ENCODE measurements at regions not wholly inside any gene's neighbourhood (a gene's known extent, or its start where the extent isn't known, plus 50 kb on each side); places are given as distances from the start of the nearest gene placed in this dataset.

- no peaks in the 10 kb centered on the region for H3K9me3 ChIP-seq (ENCODE audit: control insufficient read depth, insufficient read depth, low read depth, low read length)
- POLR2A ChIA-PET = no interaction called here
- H3K4me1 ChIP-seq (ENCODE audit: control insufficient read depth, insufficient read depth, low read length) = peaks cover 2% of the 10 kb centered on the region
- no peak for TF ChIP-seq ZNF223 (tag by site-specific recombination; IDR thresholded peaks at IDR 0.05)
- no peak overlapping the region for H3K4me3 ChIP-seq (ENCODE audit: low read depth, low read length)
- no peak overlapping the region for H3K27ac ChIP-seq (ENCODE audit: extremely low read depth, low read depth, low read length)
- CTCF ChIA-PET = no interaction called here
- H3K36me3 ChIP-seq (ENCODE audit: control insufficient read depth in 2 of 2, insufficient read depth in 1 of 2, low read length in 2 of 2) = no peaks in the 10 kb centered on the region
Observed at GRCh38 chr3:159237226-159237625, 435.4 kb downstream of the MFSD1 start.

- no peaks in the 10 kb centered on the region for H3K36me3 ChIP-seq (ENCODE audit: control insufficient read depth in 2 of 2, insufficient read depth in 1 of 2, low read length in 2 of 2)
- no peak overlapping the region for H3K4me3 ChIP-seq (ENCODE audit: low read depth, low read length)
- ChIA-PET CTCF (interaction anchor here (0.6 kb wide), 1 partner anchor 14 kb away, joined by 4 read pairs; no protein-coding TSS in a partner anchor), POLR2A (no interaction called here)
- H3K4me1 ChIP-seq (ENCODE audit: control insufficient read depth, insufficient read depth, low read length) = peaks cover 2% of the 10 kb centered on the region
- no peak overlapping the region for H3K27ac ChIP-seq (ENCODE audit: extremely low read depth, low read depth, low read length)
- H3K9me3 ChIP-seq (ENCODE audit: control insufficient read depth, insufficient read depth, low read depth, low read length) = no peaks in the 10 kb centered on the region
- TF ChIP-seq ZNF610 (tag by site-specific recombination; IDR thresholded peaks at IDR 0.05; ENCODE audit: borderline replicate concordance) = no peak
Observed at GRCh38 chr3:159238646-159239045, 436.8 kb downstream of the MFSD1 start.

GRCh38 chr3:159239059-159239458 lies 437.2 kb downstream of the MFSD1 start:
- CTCF ChIA-PET = interaction anchor here (0.6 kb wide), 1 partner anchor 15 kb away, joined by 4 read pairs; no protein-coding TSS in a partner anchor
- no peak for TF ChIP-seq ZNF248 (tag by site-specific recombination; IDR thresholded peaks at IDR 0.05)
- no peak for TF ChIP-seq ZNF302 (tag by site-specific recombination; IDR thresholded peaks at IDR 0.05; ENCODE audit: low read depth)
- no peak for TF ChIP-seq ZNF792 (tag by site-specific recombination; IDR thresholded peaks at IDR 0.05)
- no peak for TF ChIP-seq ZFP69B (tag by site-specific recombination; IDR thresholded peaks at IDR 0.05)
- TF ChIP-seq ZNF560 (tag by site-specific recombination; IDR thresholded peaks at IDR 0.05; ENCODE audit: borderline replicate concordance) = no peak
- no peak for TF ChIP-seq ZNF514 (tag by site-specific recombination; IDR thresholded peaks at IDR 0.05)
- no peak for TF ChIP-seq ZEB2 (tag by site-specific recombination; IDR thresholded peaks at IDR 0.05)
- no peak for TF ChIP-seq SCRT2 (tag by site-specific recombination; IDR thresholded peaks at IDR 0.05)
- TF ChIP-seq SETDB1 (IDR thresholded peaks at IDR 0.05; ENCODE audit: insufficient read length, low read length) = no peak
- no peak for TF ChIP-seq BCL6B (tag by site-specific recombination; IDR thresholded peaks at IDR 0.05)
- TF ChIP-seq ZNF10 (tag by site-specific recombination; IDR thresholded peaks at IDR 0.05) = no peak
- TF ChIP-seq ZNF26 (tag by site-specific recombination; IDR thresholded peaks at IDR 0.05) = no peak
- TF ChIP-seq ZBTB44 (tag by site-specific recombination; IDR thresholded peaks at IDR 0.05) = no peak
- TF ChIP-seq ZNF549 (tag by site-specific recombination; IDR thresholded peaks at IDR 0.05) = no peak
- H3K9me3 ChIP-seq (ENCODE audit: control insufficient read depth, insufficient read depth, low read depth, low read length) = no peaks in the 10 kb centered on the region
- POLR2A ChIA-PET = no interaction called here
- no peak overlapping the region for H3K4me3 ChIP-seq (ENCODE audit: low read depth, low read length)
- H3K36me3 ChIP-seq (ENCODE audit: control insufficient read depth in 2 of 2, insufficient read depth in 1 of 2, low read length in 2 of 2) = no peaks in the 10 kb centered on the region
- H3K4me1 ChIP-seq (ENCODE audit: control insufficient read depth, insufficient read depth, low read length) = peaks cover 2% of the 10 kb centered on the region
- no peak overlapping the region for H3K27ac ChIP-seq (ENCODE audit: extremely low read depth, low read depth, low read length)

Data from HEK293 (cell line).